ENCODE measurements at regions not wholly inside any gene's neighbourhood (a gene's known extent, or its start where the extent isn't known, plus 50 kb on each side); places are given as distances from the start of the nearest gene placed in this dataset.

DNA sequence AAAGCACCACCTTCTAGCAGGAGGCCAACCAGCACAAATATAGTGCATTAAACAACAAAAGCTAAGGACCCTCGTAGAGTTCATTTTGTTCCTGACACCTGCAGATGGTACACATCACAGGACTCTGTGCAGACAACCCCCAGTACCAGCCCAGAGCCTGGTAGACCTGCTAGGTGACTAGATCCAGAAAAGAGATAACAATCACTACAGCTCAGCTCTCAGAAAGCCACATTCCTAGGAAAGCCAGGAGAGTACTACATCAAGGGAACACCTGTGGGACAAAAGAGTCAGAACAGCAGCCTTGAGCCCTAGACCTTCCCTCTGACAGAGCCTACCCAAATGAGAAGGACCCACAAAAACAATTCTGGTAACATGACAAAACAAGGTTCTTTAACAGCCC is 344.7 kb upstream of the PTBP2 start:
- TF ChIP-seq, protein P1, sequence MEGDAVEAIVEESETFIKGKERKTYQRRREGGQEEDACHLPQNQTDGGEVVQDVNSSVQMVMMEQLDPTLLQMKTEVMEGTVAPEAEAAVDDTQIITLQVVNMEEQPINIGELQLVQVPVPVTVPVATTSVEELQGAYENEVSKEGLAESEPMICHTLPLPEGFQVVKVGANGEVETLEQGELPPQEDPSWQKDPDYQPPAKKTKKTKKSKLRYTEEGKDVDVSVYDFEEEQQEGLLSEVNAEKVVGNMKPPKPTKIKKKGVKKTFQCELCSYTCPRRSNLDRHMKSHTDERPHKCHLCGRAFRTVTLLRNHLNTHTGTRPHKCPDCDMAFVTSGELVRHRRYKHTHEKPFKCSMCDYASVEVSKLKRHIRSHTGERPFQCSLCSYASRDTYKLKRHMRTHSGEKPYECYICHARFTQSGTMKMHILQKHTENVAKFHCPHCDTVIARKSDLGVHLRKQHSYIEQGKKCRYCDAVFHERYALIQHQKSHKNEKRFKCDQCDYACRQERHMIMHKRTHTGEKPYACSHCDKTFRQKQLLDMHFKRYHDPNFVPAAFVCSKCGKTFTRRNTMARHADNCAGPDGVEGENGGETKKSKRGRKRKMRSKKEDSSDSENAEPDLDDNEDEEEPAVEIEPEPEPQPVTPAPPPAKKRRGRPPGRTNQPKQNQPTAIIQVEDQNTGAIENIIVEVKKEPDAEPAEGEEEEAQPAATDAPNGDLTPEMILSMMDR (IDR thresholded peaks at IDR 0.05), result no peak
- no peak for TF ChIP-seq POLR2A (IDR thresholded peaks at IDR 0.05)
